CD14-positive monocyte (primary cell): ENCODE measurements at regions not wholly inside any gene's neighbourhood (a gene's known extent, or its start where the extent isn't known, plus 50 kb on each side); places are given as distances from the start of the nearest gene placed in this dataset.

ENCODE experiments used
- DNase-seq, 3 donors: peaks; one replicate each; pipeline ENCODE4 v3.0.0-alpha.2; 2011 to 2022
- H2AFZ ChIP-seq: 2 replicates; pipeline ENCODE4 v1.6.0; 2012; ENCODE audit warnings: mild to moderate bottlenecking, low read depth, low read length, inconsistent platforms; ENCODE audit not compliant: insufficient read depth, poor library complexity, severe bottlenecking
- H3K27ac ChIP-seq, 2 donors: 1 replicate in 1 of 2; 2 replicates in 1 of 2; pipeline ENCODE4 v1.5.1; 2012 to 2013; ENCODE audit warnings: low read length in 2 of 2, control low read depth in 1 of 2, inconsistent platforms in 1 of 2, low read depth in 1 of 2, mild to moderate bottlenecking in 1 of 2
- H3K27me3 ChIP-seq, 2 donors: one replicate each; pipeline versions ENCODE4 v1.6.0 to v1.6.1; 2011 to 2013; ENCODE audit warnings: low read length in 2 of 2; ENCODE audit not compliant: control insufficient read depth in 2 of 2, insufficient read depth in 2 of 2
- H3K36me3 ChIP-seq, 2 donors: replicated peaks in 1 of 2; 1 replicate in 1 of 2; 2 replicates in 1 of 2; pipeline versions ENCODE4 v1.5.1 to v1.6.1; 2012 to 2013; ENCODE audit warnings: low read length in 2 of 2, control low read depth in 1 of 2, inconsistent platforms in 1 of 2, mild to moderate bottlenecking in 1 of 2; ENCODE audit not compliant: insufficient read depth in 2 of 2, control insufficient read depth in 1 of 2
- H3K4me1 ChIP-seq, 2 donors: 1 replicate in 1 of 2; 2 replicates in 1 of 2; pipeline versions ENCODE4 v1.5.1 to v1.6.1; 2012 to 2013; ENCODE audit warnings: low read length in 2 of 2, control low read depth in 1 of 2, inconsistent platforms in 1 of 2, mild to moderate bottlenecking in 1 of 2, moderate library complexity in 1 of 2; ENCODE audit not compliant: insufficient read depth in 2 of 2, control insufficient read depth in 1 of 2
- H3K4me2 ChIP-seq: replicated peaks from 2 replicates; pipeline ENCODE3; 2012; ENCODE audit warnings: low read length, moderate library complexity, mild to moderate bottlenecking; ENCODE audit not compliant: poor library complexity, severe bottlenecking; ENCODE audit errors: extremely low read depth
- H3K4me3 ChIP-seq, 3 experiments: fragments of 200-600 bp in 1 of 3; sonication (generic) in 1 of 3; replicated peaks in 1 of 3; 1 replicate in 2 of 3; 2 replicates in 1 of 3; pipeline ENCODE4 v1.5.1; 2011 to 2013; ENCODE audit warnings: low read length in 3 of 3, mild to moderate bottlenecking in 3 of 3, control low read depth in 2 of 3, low read depth in 2 of 3, inconsistent platforms in 1 of 3, moderate library complexity in 1 of 3
- H3K79me2 ChIP-seq: 2 replicates; pipeline ENCODE4 v1.6.0; 2012; ENCODE audit warnings: mild to moderate bottlenecking, control low read depth, inconsistent platforms, low read length, moderate library complexity; ENCODE audit not compliant: insufficient read depth
- H3K9ac ChIP-seq: 2 replicates; pipeline ENCODE4 v1.6.0; 2017; ENCODE audit warnings: low read length, mild to moderate bottlenecking; ENCODE audit not compliant: insufficient read depth, poor library complexity, severe bottlenecking
- H3K9me3 ChIP-seq, 2 donors: replicated peaks in 1 of 2; 1 replicate in 1 of 2; 2 replicates in 1 of 2; pipeline versions ENCODE4 v1.5.1 to v1.6.1; 2012 to 2013; ENCODE audit warnings: low read length in 2 of 2, control low read depth in 1 of 2; ENCODE audit not compliant: control insufficient read depth in 1 of 2, insufficient read depth in 1 of 2
- H4K20me1 ChIP-seq: 2 replicates; pipeline ENCODE4 v1.6.0; 2012; ENCODE audit warnings: mild to moderate bottlenecking, low read length, control low read depth, moderate library complexity; ENCODE audit not compliant: insufficient read depth
- H3K27ac Mint-ChIP-seq, 7 donors: one replicate each; pipeline ENCODE4 v1.8.0; 2020; ENCODE audit warnings: mild to moderate bottlenecking in 7 of 7, mixed read lengths in 7 of 7, moderate library complexity in 6 of 7, inconsistent platforms in 2 of 7
- H3K27me3 Mint-ChIP-seq, 3 donors: one replicate each; pipeline ENCODE4 v1.8.0; 2021 to 2022; ENCODE audit warnings: low read depth in 3 of 3, mild to moderate bottlenecking in 3 of 3, mixed read lengths in 3 of 3, moderate library complexity in 3 of 3, inconsistent platforms in 1 of 3
- H3K36me3 Mint-ChIP-seq, 2 donors: one replicate each; pipeline ENCODE4 v1.8.0; 2020; ENCODE audit warnings: mixed read lengths in 2 of 2, inconsistent platforms in 1 of 2, mild to moderate bottlenecking in 1 of 2
- H3K4me1 Mint-ChIP-seq: one replicate; pipeline ENCODE4 v1.8.0; 2020; ENCODE audit warnings: mild to moderate bottlenecking, mixed read lengths
- H3K4me3 Mint-ChIP-seq, 2 donors: one replicate each; pipeline ENCODE4 v1.8.0; 2020; ENCODE audit warnings: mild to moderate bottlenecking in 2 of 2, mixed read lengths in 2 of 2, moderate library complexity in 1 of 2
- H3K9me3 Mint-ChIP-seq, 7 donors: one replicate each; pipeline ENCODE4 v1.8.0; 2020 to 2022; ENCODE audit warnings: mixed read lengths in 7 of 7, mild to moderate bottlenecking in 6 of 7, moderate library complexity in 6 of 7, inconsistent platforms in 2 of 7
- CTCF ChIP-seq: fragments of 200-600 bp; IDR thresholded peaks from one replicate; pipeline ENCODE4 v1.8.0; 2022; ENCODE audit warnings: antibody characterized with exemption, mild to moderate bottlenecking
- WGBS: methylation state at CpG from one replicate; pipeline ENCODE4 v1.1.5; 2013; ENCODE audit warnings: missing lambda C conversion rate; ENCODE audit not compliant: insufficient coverage; 5-methylcytosine and 5-hydroxymethylcytosine counted together
- intact Hi-C, 2 donors: fragments of 100-400 bp; cut with micrococcal nuclease; formaldehyde crosslinking; loops; one replicate each; pipeline versions ENCODE4 v1.15.0 to v1.15.1; 2023

GRCh38 chr12:92987362-92987761 is 58.3 kb upstream of the EEA1 start:
- H3K36me3 ChIP-seq = no peaks in the 10 kb centered on the region
- peak overlapping the region; percentile 1 to 64 (median 36) for H3K4me3 ChIP-seq
- Mint-ChIP-seq H3K4me3 (peak overlapping the region; percentile 67 to 81), H3K9me3 (peaks cover 0 to 4% (median 0%) of the 10 kb centered on the region in 7 donors), H3K27ac (peak overlapping the region; percentile 95 to 99 (median 98)), H3K27me3 (peaks cover 0 to 4% (median 1%) of the 10 kb centered on the region in 3 donors), H3K4me1 (peaks cover 20% of the 10 kb centered on the region), H3K36me3 (no peaks in the 10 kb centered on the region)
- no peaks in the 10 kb centered on the region for H3K9me3 ChIP-seq
- peak overlapping the region; percentile 70 for H3K4me2 ChIP-seq
- H3K27me3 ChIP-seq = no peaks in the 10 kb centered on the region
- H3K79me2 ChIP-seq = no peaks in the 10 kb centered on the region
- TF ChIP-seq CTCF = peak; percentile 81
- H2AFZ ChIP-seq = peak overlapping the region; percentile 54
- peak; percentile 64 to 79 (median 69) for DNase-seq
- intact Hi-C loops = loop anchor here (5.0 kb wide), 2 partner anchors 390 to 410 kb away; partner anchors contain the start of gene NUDT4 (in 1 of the 2)
- H4K20me1 ChIP-seq = no peaks in the 10 kb centered on the region
- H3K4me1 ChIP-seq = peaks cover 20 to 21% of the 10 kb centered on the region in 2 donors
- peak overlapping the region; percentile 59 for H3K9ac ChIP-seq
- H3K27ac ChIP-seq = peak overlapping the region; percentile 86 to 91
- 20% methylated on average over 1 of the region's 3 CpGs for WGBS

- Mint-ChIP-seq H3K4me3 (peak overlapping the region; percentile 67 to 81), H3K36me3 (no peaks in the 10 kb centered on the region), H3K4me1 (peaks cover 20% of the 10 kb centered on the region), H3K27me3 (peaks cover 1 to 2% (median 2%) of the 10 kb centered on the region in 3 donors), H3K27ac (peak overlapping the region; percentile 95 to 99 (median 98)), H3K9me3 (peaks cover 0 to 7% (median under 1%) of the 10 kb centered on the region in 7 donors)
- Histone ChIP-seq H2AFZ (peak overlapping the region; percentile 54), H3K4me3 (peak overlapping the region; percentile 1 to 64 (median 36)), H3K9ac (peak overlapping the region; percentile 59), H3K4me2 (peak overlapping the region; percentile 70), H3K79me2 (no peaks in the 10 kb centered on the region), H3K27me3 (no peaks in the 10 kb centered on the region), H3K9me3 (peaks cover 0 to under 1% of the 10 kb centered on the region in 2 donors), H3K36me3 (no peaks in the 10 kb centered on the region), H3K27ac (peak overlapping the region; percentile 86 to 91), H3K4me1 (peaks cover 20 to 21% of the 10 kb centered on the region in 2 donors), H4K20me1 (no peaks in the 10 kb centered on the region)
- intact Hi-C loops = loop anchor here (5.0 kb wide), 2 partner anchors 389 to 409 kb away; partner anchors contain the start of gene NUDT4 (in 1 of the 2)
- 0% methylated on average over 2 of the region's 4 CpGs for WGBS
- DNase-seq = peak; percentile 88 to 90 (median 88)
- TF ChIP-seq CTCF = no peak
These were observed 58.9 kb upstream of the EEA1 start for GRCh38 chr12:92987846-92988621.
